KMS-11 (cell line): ENCODE measurements at regions not wholly inside any gene's neighbourhood (a gene's known extent, or its start where the extent isn't known, plus 50 kb on each side); places are given as distances from the start of the nearest gene placed in this dataset.

Source experiments
- H2AFZ ChIP-seq: fragments of 200-600 bp; sonication (generic); 2 replicates; pipeline ENCODE4 v1.6.1; 2016; ENCODE audit warnings: antibody characterized with exemption, mixed run types, low read depth
- H3K27ac ChIP-seq: fragments of 200-600 bp; sonication (generic); 2 replicates; pipeline ENCODE4 v1.6.1; 2016; ENCODE audit warnings: mild to moderate bottlenecking, mixed run types
- H3K27me3 ChIP-seq: fragments of 200-600 bp; sonication (generic); 2 replicates; pipeline ENCODE4 v1.6.1; 2017; ENCODE audit warnings: mild to moderate bottlenecking, low read depth, mixed run types, moderate library complexity; ENCODE audit not compliant: insufficient read depth
- H3K36me3 ChIP-seq: fragments of 200-600 bp; sonication (generic); 2 replicates; pipeline ENCODE4 v1.6.1; 2017; ENCODE audit warnings: mild to moderate bottlenecking, mixed run types; ENCODE audit not compliant: insufficient read depth
- H3K4me1 ChIP-seq: fragments of 200-600 bp; sonication (generic); 2 replicates; pipeline ENCODE4 v1.6.1; 2016; ENCODE audit warnings: mild to moderate bottlenecking, low read depth, mixed run types; ENCODE audit not compliant: poor library complexity, severe bottlenecking
- H3K4me2 ChIP-seq: fragments of 200-600 bp; sonication (generic); 2 replicates; pipeline ENCODE4 v1.7.0; 2016; ENCODE audit warnings: mild to moderate bottlenecking, mixed run types
- H3K4me3 ChIP-seq: fragments of 200-600 bp; sonication (generic); IDR thresholded peaks from 2 replicates; pipeline ENCODE4 v1.6.1; 2017; ENCODE audit warnings: low read depth, low read length, mixed read lengths; ENCODE audit not compliant: insufficient read depth
- H3K79me2 ChIP-seq: fragments of 200-600 bp; sonication (generic); 2 replicates; pipeline ENCODE4 v1.6.1; 2016; ENCODE audit warnings: low read depth, mixed run types; ENCODE audit not compliant: insufficient read depth
- H3K9ac ChIP-seq: fragments of 200-600 bp; sonication (generic); 2 replicates; pipeline ENCODE4 v1.6.1; 2016; ENCODE audit warnings: mild to moderate bottlenecking, mixed run types
- H4K20me1 ChIP-seq: fragments of 200-600 bp; sonication (generic); 2 replicates; pipeline ENCODE4 v1.6.1; 2016; ENCODE audit warnings: mild to moderate bottlenecking, mixed run types; ENCODE audit not compliant: insufficient read depth
- CTCF ChIP-seq: fragments of 200-600 bp; sonication (generic); conservative IDR thresholded peaks from 2 replicates; pipeline ENCODE4 v1.6.1; 2017; ENCODE audit warnings: low read depth, mild to moderate bottlenecking, antibody characterized with exemption, low read length, moderate library complexity, mixed read lengths

GRCh38 chr13:40329781-40330485 lies 336.5 kb downstream of the FOXO1 start:
- Histone ChIP-seq H3K36me3 (no peaks in the 10 kb centered on the region), H3K4me1 (no peaks in the 10 kb centered on the region), H3K27ac (no peak overlapping the region), H3K27me3 (no peaks in the 10 kb centered on the region), H2AFZ (no peak overlapping the region), H3K79me2 (no peaks in the 10 kb centered on the region), H3K4me2 (no peak overlapping the region), H4K20me1 (no peaks in the 10 kb centered on the region), H3K9ac (no peak overlapping the region), H3K4me3 (no peak overlapping the region)
- no peak for TF ChIP-seq CTCF

DNA sequence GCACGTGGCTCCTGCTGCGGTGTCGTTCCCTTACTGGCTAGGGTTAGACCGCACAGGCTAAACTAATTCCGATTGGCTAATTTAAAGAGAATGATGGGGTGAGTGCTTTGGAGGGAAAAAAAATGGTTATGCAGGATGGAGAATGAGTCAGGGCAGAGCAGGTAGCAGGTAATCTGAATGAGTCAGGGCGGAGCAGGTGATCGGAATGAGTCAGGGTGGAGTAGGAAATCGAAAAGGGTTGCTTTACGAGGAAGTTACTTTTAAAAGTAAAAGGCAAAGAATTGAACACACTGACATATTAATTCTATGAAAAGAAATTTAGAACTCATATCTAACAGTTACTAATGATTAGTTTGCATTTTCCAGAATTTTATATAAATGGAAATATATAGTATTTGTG lies 335.5 kb downstream of the FOXO1 start:
- Histone ChIP-seq H4K20me1 (no peaks in the 10 kb centered on the region), H3K4me3 (no peak overlapping the region), H3K27ac (no peak overlapping the region), H3K4me1 (no peaks in the 10 kb centered on the region), H2AFZ (no peak overlapping the region), H3K27me3 (no peaks in the 10 kb centered on the region), H3K36me3 (no peaks in the 10 kb centered on the region), H3K79me2 (no peaks in the 10 kb centered on the region), H3K4me2 (no peak overlapping the region), H3K9ac (no peak overlapping the region)
- no peak for TF ChIP-seq CTCF

- no peak overlapping the region for H2AFZ ChIP-seq
- H3K36me3 ChIP-seq: no peaks in the 10 kb centered on the region
- no peak for TF ChIP-seq CTCF
- H3K27ac ChIP-seq: no peak overlapping the region
- no peak overlapping the region for H3K4me3 ChIP-seq
- H3K27me3 ChIP-seq: no peaks in the 10 kb centered on the region
- no peaks in the 10 kb centered on the region for H3K79me2 ChIP-seq
- H4K20me1 ChIP-seq: no peaks in the 10 kb centered on the region
- no peaks in the 10 kb centered on the region for H3K4me1 ChIP-seq
- H3K4me2 ChIP-seq: no peak overlapping the region
- no peak overlapping the region for H3K9ac ChIP-seq
Measured at GRCh38 chr13:40331802-40332201, 334.6 kb downstream of the FOXO1 start.

- TF ChIP-seq CTCF: no peak
- H3K36me3 ChIP-seq: no peaks in the 10 kb centered on the region
- no peak overlapping the region for H3K27ac ChIP-seq
- no peaks in the 10 kb centered on the region for H3K27me3 ChIP-seq
- no peaks in the 10 kb centered on the region for H3K79me2 ChIP-seq
- H2AFZ ChIP-seq: no peak overlapping the region
- H3K4me1 ChIP-seq: no peaks in the 10 kb centered on the region
- no peak overlapping the region for H3K4me2 ChIP-seq
- H3K9ac ChIP-seq: no peak overlapping the region
- H4K20me1 ChIP-seq: no peaks in the 10 kb centered on the region
- no peak overlapping the region for H3K4me3 ChIP-seq
Measured at GRCh38 chr13:40333226-40333625, 333.2 kb downstream of the FOXO1 start.
